BLaER1 (cell line): ENCODE measurements at regions not wholly inside any gene's neighbourhood (a gene's known extent, or its start where the extent isn't known, plus 50 kb on each side); places are given as distances from the start of the nearest gene placed in this dataset.

Experiments
- H3K27ac ChIP-seq: shearing (Covaris generic); formaldehyde crosslinking; 2 replicates; pipeline ENCODE4 v1.8.1; 2022
- H3K27me3 ChIP-seq: shearing (Covaris generic); formaldehyde crosslinking; 2 replicates; pipeline ENCODE4 v1.8.1; 2022
- H3K36me3 ChIP-seq: shearing (Covaris generic); formaldehyde crosslinking; 2 replicates; pipeline ENCODE4 v1.8.1; 2022
- H3K4me1 ChIP-seq: shearing (Covaris generic); formaldehyde crosslinking; 2 replicates; pipeline ENCODE4 v1.8.1; 2022
- H3K4me2 ChIP-seq: shearing (Covaris generic); formaldehyde crosslinking; 2 replicates; pipeline ENCODE4 v1.8.1; 2022
- H3K4me3 ChIP-seq: shearing (Covaris generic); formaldehyde crosslinking; 2 replicates; pipeline ENCODE4 v1.8.1; 2022
- H3K9ac ChIP-seq: shearing (Covaris generic); formaldehyde crosslinking; 2 replicates; pipeline ENCODE4 v1.8.1; 2022
- H3K9me3 ChIP-seq: shearing (Covaris generic); formaldehyde crosslinking; 2 replicates; pipeline ENCODE4 v1.8.1; 2022
- H4K20me1 ChIP-seq: shearing (Covaris generic); formaldehyde crosslinking; 2 replicates; pipeline ENCODE4 v1.8.1; 2022
- Cebpa-rat ChIP-seq: shearing (Covaris generic); IDR thresholded peaks from 2 replicates; pipeline ENCODE4 v1.8.1; 2022

GRCh38 chr9:30774326-30774725, 1610.1 kb upstream of the ACO1 start:
- Histone ChIP-seq H4K20me1 (no peaks in the 10 kb centered on the region), H3K27me3 (no peaks in the 10 kb centered on the region), H3K27ac (no peak overlapping the region), H3K9me3 (no peaks in the 10 kb centered on the region), H3K4me1 (no peaks in the 10 kb centered on the region), H3K4me2 (no peak overlapping the region), H3K9ac (no peak overlapping the region), H3K4me3 (no peak overlapping the region), H3K36me3 (no peaks in the 10 kb centered on the region)
- no peak for TF ChIP-seq Cebpa-rat

DNA sequence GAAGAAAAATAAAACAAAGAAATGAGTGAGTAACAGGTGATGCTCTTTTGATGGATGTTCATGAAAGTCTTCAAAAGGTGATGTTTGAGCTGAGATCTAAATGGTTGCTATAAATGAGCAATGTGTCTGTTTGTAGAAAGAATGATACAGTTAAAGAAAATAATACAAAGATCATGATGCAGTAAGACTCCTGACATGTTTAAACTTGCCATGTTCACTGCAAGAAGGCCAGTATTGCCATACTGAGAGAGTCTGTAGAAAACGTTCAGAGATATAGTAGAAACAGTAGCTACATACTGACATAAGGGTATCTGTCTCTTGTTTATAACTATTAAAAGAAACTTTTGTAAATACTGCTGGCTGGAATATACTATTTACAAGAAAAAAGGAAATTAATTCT, 1609.2 kb upstream of the ACO1 start:
- H3K4me3 ChIP-seq = no peak overlapping the region
- no peak overlapping the region for H3K4me2 ChIP-seq
- H3K9me3 ChIP-seq = no peaks in the 10 kb centered on the region
- no peak overlapping the region for H3K27ac ChIP-seq
- H3K36me3 ChIP-seq = no peaks in the 10 kb centered on the region
- TF ChIP-seq Cebpa-rat = no peak
- H3K4me1 ChIP-seq = no peaks in the 10 kb centered on the region
- H3K9ac ChIP-seq = no peak overlapping the region
- no peaks in the 10 kb centered on the region for H3K27me3 ChIP-seq
- no peaks in the 10 kb centered on the region for H4K20me1 ChIP-seq

DNA sequence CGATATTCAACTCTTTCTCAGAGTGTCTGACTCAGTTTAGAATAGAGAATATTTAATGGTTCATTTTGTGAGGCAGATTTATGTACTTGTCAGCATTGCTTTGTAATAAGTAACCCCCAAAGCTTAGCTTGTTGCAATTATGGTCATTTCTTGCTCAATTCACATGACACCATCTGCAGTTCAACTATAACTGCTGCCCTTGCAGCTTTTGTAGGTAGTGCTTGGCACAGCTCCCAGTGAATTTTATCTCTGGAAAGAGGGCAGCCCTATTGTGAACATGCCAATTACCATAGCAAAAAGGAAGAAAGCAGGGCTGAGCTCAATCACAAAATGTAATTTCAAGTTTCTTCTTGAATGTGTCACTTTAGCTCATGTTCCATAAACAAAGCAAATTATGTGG, 1587.7 kb upstream of the ACO1 start:
- no peak overlapping the region for H3K4me3 ChIP-seq
- no peaks in the 10 kb centered on the region for H3K9me3 ChIP-seq
- no peaks in the 10 kb centered on the region for H3K27me3 ChIP-seq
- H3K4me2 ChIP-seq = no peak overlapping the region
- H4K20me1 ChIP-seq = no peaks in the 10 kb centered on the region
- H3K9ac ChIP-seq = no peak overlapping the region
- H3K36me3 ChIP-seq = no peaks in the 10 kb centered on the region
- no peaks in the 10 kb centered on the region for H3K4me1 ChIP-seq
- no peak overlapping the region for H3K27ac ChIP-seq
- no peak for TF ChIP-seq Cebpa-rat

DNA sequence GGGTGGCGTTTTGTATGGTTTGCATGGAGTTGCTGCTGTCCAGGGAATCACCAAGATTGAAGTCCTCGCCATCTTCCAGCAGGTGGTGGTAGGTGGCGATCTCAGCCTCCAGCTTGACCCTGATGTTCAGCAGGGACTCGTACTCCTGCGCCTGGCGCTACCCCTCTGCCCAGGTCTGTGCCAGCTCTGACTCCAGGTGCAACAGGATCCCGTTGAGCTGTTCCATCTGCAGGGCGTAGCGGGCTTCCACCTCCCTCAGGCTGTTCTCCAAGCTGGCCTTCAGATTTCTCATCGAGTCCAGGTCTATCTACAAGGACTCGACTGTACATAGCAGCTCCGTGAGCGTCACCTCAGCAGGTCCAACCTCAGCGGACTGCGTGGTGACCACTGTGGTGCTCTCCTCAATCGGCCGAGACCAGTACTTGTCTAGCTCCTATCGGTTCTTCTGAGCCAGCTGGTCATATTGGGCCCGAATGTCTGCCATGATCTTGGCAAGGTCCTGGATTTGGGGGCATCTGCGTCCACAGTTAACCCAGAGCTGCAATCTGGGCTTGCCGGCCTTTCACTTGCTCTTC, 1584.8 kb upstream of the ACO1 start:
- Histone ChIP-seq H3K4me2 (no peak overlapping the region), H3K27ac (no peak overlapping the region), H3K9ac (no peak overlapping the region), H3K4me1 (no peaks in the 10 kb centered on the region), H3K36me3 (no peaks in the 10 kb centered on the region), H4K20me1 (no peaks in the 10 kb centered on the region), H3K27me3 (no peaks in the 10 kb centered on the region), H3K9me3 (no peaks in the 10 kb centered on the region), H3K4me3 (no peak overlapping the region)
- TF ChIP-seq Cebpa-rat = no peak

- TF ChIP-seq Cebpa-rat = no peak
- Histone ChIP-seq H4K20me1 (no peaks in the 10 kb centered on the region), H3K4me1 (no peaks in the 10 kb centered on the region), H3K4me3 (no peak overlapping the region), H3K27me3 (no peaks in the 10 kb centered on the region), H3K36me3 (no peaks in the 10 kb centered on the region), H3K27ac (no peak overlapping the region), H3K9me3 (no peaks in the 10 kb centered on the region), H3K4me2 (no peak overlapping the region), H3K9ac (no peak overlapping the region)
Observed at GRCh38 chr9:30800421-30800820, 1584.0 kb upstream of the ACO1 start.

- no peaks in the 10 kb centered on the region for H3K4me1 ChIP-seq
- no peak overlapping the region for H3K27ac ChIP-seq
- TF ChIP-seq Cebpa-rat = no peak
- H3K9me3 ChIP-seq = no peaks in the 10 kb centered on the region
- H3K36me3 ChIP-seq = no peaks in the 10 kb centered on the region
- H4K20me1 ChIP-seq = no peaks in the 10 kb centered on the region
- no peak overlapping the region for H3K9ac ChIP-seq
- H3K4me3 ChIP-seq = no peak overlapping the region
- H3K4me2 ChIP-seq = no peak overlapping the region
- H3K27me3 ChIP-seq = no peaks in the 10 kb centered on the region
Observed at GRCh38 chr9:30812821-30813220, 1571.6 kb upstream of the ACO1 start.

GRCh38 chr9:30815585-30815984, 1568.9 kb upstream of the ACO1 start:
- no peak for TF ChIP-seq Cebpa-rat

GRCh38 chr9:30845136-30845535, 1539.3 kb upstream of the ACO1 start:
- Histone ChIP-seq H3K4me2 (no peak overlapping the region), H3K4me1 (no peaks in the 10 kb centered on the region), H3K27me3 (no peaks in the 10 kb centered on the region), H3K9ac (no peak overlapping the region), H3K27ac (no peak overlapping the region), H3K9me3 (no peaks in the 10 kb centered on the region), H4K20me1 (no peaks in the 10 kb centered on the region), H3K4me3 (no peak overlapping the region), H3K36me3 (no peaks in the 10 kb centered on the region)
- no peak for TF ChIP-seq Cebpa-rat

More at GRCh38 chr9:30815585-30815984, 1568.9 kb upstream of the ACO1 start:
- H3K9me3 ChIP-seq = peaks cover 5% of the 10 kb centered on the region; the same call in 1 of the 2 replicates
- H4K20me1 ChIP-seq = no peaks in the 10 kb centered on the region
- H3K4me2 ChIP-seq = no peak overlapping the region
- no peak overlapping the region for H3K9ac ChIP-seq
- H3K27me3 ChIP-seq = no peaks in the 10 kb centered on the region
- no peak overlapping the region for H3K27ac ChIP-seq
- no peaks in the 10 kb centered on the region for H3K4me1 ChIP-seq
- no peak overlapping the region for H3K4me3 ChIP-seq
- H3K36me3 ChIP-seq = no peaks in the 10 kb centered on the region

- no peak overlapping the region for H3K27ac ChIP-seq
- no peaks in the 10 kb centered on the region for H4K20me1 ChIP-seq
- no peak overlapping the region for H3K4me3 ChIP-seq
Observed at GRCh38 chr9:30846651-30847050, 1537.8 kb upstream of the ACO1 start.

DNA sequence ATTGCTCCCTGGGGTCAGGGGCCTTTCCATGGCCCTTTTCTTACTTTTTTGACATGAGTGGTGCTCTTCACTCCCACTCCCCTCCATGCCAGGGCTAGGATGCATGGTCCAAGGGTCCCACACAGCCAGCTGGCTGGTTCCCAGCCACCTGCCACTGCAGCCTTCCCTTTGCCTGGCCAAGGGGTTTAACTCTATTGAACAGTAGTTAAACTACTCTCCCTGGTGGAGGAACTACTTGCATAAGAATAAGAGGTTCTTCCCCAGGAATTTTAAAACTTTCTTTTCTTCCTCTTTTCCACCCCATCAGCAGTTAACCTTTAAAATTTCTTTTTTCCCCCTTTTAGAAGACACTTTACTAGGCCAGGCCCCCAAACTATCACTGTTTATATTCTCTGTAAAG, 1532.8 kb upstream of the ACO1 start:
- Histone ChIP-seq H3K36me3 (no peaks in the 10 kb centered on the region), H3K4me2 (no peak overlapping the region), H3K9me3 (no peaks in the 10 kb centered on the region), H3K27ac (no peak overlapping the region), H3K9ac (no peak overlapping the region), H3K27me3 (no peaks in the 10 kb centered on the region), H3K4me3 (no peak overlapping the region), H3K4me1 (no peaks in the 10 kb centered on the region), H4K20me1 (no peaks in the 10 kb centered on the region)
- no peak for TF ChIP-seq Cebpa-rat

More at GRCh38 chr9:30846651-30847050, 1537.8 kb upstream of the ACO1 start:
- no peak for TF ChIP-seq Cebpa-rat
- Histone ChIP-seq H3K27me3 (no peaks in the 10 kb centered on the region), H3K9ac (no peak overlapping the region), H3K4me2 (no peak overlapping the region), H3K4me1 (no peaks in the 10 kb centered on the region), H3K9me3 (no peaks in the 10 kb centered on the region), H3K36me3 (no peaks in the 10 kb centered on the region)

DNA sequence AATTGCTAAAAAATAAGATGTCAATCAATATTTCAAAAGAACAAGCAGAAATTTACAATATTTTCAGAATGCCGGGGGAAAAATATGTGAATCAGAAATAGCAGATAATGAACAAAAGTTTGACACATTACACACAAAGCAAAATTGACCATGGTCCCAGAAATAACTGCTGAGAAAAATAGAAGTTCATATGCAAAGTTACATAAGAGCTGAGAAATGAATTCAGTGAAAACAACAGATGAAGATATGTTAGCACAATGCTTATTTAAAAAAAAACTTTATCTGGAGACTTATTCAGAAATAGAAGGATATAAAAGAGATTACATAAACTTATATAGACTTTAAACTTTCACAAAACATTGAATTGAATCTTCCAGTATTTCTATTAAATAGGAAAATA, 1483.7 kb upstream of the ACO1 start:
- Histone ChIP-seq H3K27me3 (no peaks in the 10 kb centered on the region), H3K9me3 (no peaks in the 10 kb centered on the region), H3K36me3 (no peaks in the 10 kb centered on the region), H3K4me1 (no peaks in the 10 kb centered on the region), H3K27ac (no peak overlapping the region), H3K4me2 (no peak overlapping the region), H3K4me3 (no peak overlapping the region), H3K9ac (no peak overlapping the region), H4K20me1 (no peaks in the 10 kb centered on the region)
- no peak for TF ChIP-seq Cebpa-rat
